IPS-NIHi7 (cell line): ENCODE measurements at regions not wholly inside any gene's neighbourhood (a gene's known extent, or its start where the extent isn't known, plus 50 kb on each side); places are given as distances from the start of the nearest gene placed in this dataset.
"Not testable (repeated sequence)": the region's sequence is repeated elsewhere in the genome, so short reads cannot be mapped to it uniquely, and the experiment has no call there.

Source experiments
- DNase-seq: peaks from one replicate; pipeline ENCODE4 v3.0.0; 2012; ENCODE audit warnings: mixed read lengths; ENCODE audit errors: extremely low spot score

- not testable (repeated sequence) for DNase-seq
Measured at GRCh38 chr4:69013933-69014332, 62.3 kb upstream of the UGT2A3 start.

GRCh38 chr4:69017986-69018385 is 66.4 kb upstream of the UGT2A3 start:
- not testable (repeated sequence) for DNase-seq

GRCh38 chr4:69019538-69020461 is 68.2 kb upstream of the UGT2A3 start:
- DNase-seq = not testable (repeated sequence)

- DNase-seq = not testable (repeated sequence)
Measured at GRCh38 chr4:69020462-69020807, 68.8 kb upstream of the UGT2A3 start.

- DNase-seq = peak; percentile 58
Measured at GRCh38 chr4:69025191-69025998, 70.9 kb upstream of the UGT2B7 start.

GRCh38 chr4:69025999-69026387 is 70.3 kb upstream of the UGT2B7 start:
- no peak for DNase-seq

GRCh38 chr4:69026974-69027373 is 69.3 kb upstream of the UGT2B7 start:
- no peak for DNase-seq

- no peak for DNase-seq
Measured at GRCh38 chr4:69030326-69030725, 65.9 kb upstream of the UGT2B7 start.

- no peak for DNase-seq
Measured at GRCh38 chr4:69032847-69033638, 63.2 kb upstream of the UGT2B7 start.

GRCh38 chr4:69034315-69034740 is 61.9 kb upstream of the UGT2B7 start:
- not testable (repeated sequence) for DNase-seq

GRCh38 chr4:69038582-69038981 is 57.7 kb upstream of the UGT2B7 start:
- no peak for DNase-seq

GRCh38 chr4:69039071-69039470 is 57.2 kb upstream of the UGT2B7 start:
- no peak for DNase-seq

GRCh38 chr4:69044247-69044646 is 52.0 kb upstream of the UGT2B7 start:
- no peak for DNase-seq
